NCI-H1417 treated with DMSO at 0.1 percent for 48 hours (cell line): ENCODE measurements at regions not wholly inside any gene's neighbourhood (a gene's known extent, or its start where the extent isn't known, plus 50 kb on each side); places are given as distances from the start of the nearest gene placed in this dataset.
"Not testable (repeated sequence)": the region's sequence is repeated elsewhere in the genome, so short reads cannot be mapped to it uniquely, and the experiment has no call there.

Experiments used
- DNase-seq: peaks from one replicate; lab custom pipeline; 2025; lab: John Stamatoyannopoulos, UW

DNA sequence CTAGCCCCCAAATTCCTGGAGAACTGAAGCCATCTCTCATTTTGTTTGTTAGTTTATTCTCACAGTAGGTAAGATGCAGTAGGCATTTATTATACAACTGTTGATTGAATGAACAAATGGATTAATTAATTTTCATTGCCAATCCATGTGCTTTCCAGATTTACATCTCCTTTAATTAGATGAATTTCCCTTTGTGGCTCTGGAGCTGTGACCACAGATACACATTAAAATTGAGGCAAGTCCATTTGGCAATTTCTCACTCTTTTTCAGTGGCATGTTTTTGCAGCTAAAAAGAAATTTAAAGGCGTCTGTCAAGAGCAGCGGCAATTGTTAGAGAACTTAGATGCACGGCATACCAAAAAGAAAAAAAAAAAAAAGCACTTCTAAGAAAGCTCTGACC lies 635.4 kb upstream of the SOX9 start:
- no peak for DNase-seq

GRCh38 chr17:71486261-71486660 lies 634.6 kb upstream of the SOX9 start:
- DNase-seq, result no peak

- no peak for DNase-seq
Measured at GRCh38 chr17:71488851-71489250, 632.0 kb upstream of the SOX9 start.

GRCh38 chr17:71494062-71494855 lies 626.6 kb upstream of the SOX9 start:
- no peak for DNase-seq

DNA sequence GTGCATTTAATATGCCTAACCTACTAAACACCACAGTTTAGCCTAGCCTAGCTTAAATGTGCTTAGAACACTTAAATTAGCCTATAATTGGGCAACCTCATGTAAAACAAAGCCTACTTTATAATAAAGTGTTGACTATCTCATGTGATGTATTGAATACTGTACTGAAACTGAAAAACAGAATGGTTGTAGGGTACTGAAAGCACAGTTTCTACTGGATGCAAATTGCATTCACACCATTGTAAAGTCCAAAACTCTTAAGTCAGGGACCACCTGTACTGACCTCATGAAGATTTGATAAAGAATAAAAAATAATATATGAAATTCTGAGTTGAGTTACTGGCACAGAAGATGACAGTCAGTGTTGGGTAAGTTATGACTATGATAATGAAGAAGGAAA lies 625.4 kb upstream of the SOX9 start:
- no peak for DNase-seq

- DNase-seq, result no peak
Measured at GRCh38 chr17:71496552-71496951, 624.3 kb upstream of the SOX9 start.

DNA sequence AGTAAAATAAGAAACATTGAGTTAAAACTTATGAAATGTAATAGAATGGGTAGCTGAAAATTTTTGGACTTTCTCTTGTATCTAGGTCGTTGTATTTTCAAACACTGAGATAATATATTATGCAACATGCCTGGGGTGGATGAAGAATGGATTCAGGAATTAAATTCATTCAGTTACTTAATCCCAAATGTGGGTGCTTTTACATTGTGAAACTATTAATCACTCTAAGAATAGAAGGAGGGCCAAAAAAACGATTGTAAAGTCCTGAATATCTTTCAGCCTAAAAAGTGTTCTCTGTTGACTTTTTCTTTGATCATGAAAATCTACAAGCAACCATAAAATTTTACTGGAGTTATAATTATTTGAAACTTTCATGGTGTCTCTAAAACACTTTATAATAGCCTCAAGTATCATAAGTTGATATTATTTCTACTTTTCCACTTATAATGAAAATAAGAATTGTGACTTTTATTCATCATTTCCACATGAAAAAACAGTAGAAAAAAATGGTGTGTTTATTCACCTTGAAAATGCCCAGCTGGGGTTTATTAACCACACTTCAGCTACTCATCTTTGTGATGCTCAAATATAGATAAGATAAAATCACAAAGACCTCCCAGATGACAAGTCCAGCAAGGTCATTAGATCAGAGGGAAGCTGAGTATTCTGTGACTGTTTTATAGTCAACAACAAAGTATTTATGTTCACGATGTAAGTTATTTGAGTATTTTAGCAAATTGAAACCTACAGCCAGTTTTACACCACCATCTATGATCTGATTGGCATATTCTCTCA lies 619.9 kb upstream of the SOX9 start:
- DNase-seq, result no peak

- no peak for DNase-seq
Measured at GRCh38 chr17:71501711-71502110, 619.1 kb upstream of the SOX9 start.

- no peak for DNase-seq
Measured at GRCh38 chr17:71502443-71502842, 618.4 kb upstream of the SOX9 start.

DNA sequence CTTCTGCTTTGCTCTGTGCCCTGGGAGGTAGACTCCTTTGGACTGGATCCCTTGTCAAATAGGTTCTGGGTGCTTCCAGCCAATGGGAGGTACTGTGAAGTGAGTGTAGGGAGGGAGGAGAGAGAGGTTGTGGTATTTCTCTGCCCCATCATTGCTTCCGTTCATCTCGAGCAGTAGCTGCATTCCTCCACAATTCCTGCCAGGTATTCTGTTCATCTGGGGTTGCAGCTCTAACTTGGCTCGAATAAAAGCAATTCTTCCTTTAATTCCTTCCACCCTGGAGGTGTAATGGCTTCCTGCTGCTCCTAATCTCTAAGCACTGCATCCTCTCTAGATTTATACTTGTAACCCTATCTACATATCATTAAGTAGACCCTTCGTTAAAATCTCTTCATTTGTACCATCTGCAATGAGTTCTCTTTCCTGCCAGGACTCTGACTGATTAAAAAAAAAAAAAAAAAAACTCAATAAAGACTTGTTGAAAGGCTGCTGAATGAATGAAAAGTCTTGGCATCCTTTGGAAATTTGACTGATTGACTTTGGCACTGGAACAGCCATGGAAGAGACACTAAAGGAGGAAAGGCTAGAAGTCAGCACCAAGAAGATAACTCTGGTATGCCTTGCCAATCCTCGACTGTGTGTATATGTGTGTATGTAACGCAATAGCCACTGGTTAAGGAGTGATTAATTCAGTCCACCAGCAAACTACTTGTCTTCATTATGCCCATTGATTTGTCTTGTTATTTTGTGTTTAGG lies 616.9 kb upstream of the SOX9 start:
- no peak for DNase-seq

DNA sequence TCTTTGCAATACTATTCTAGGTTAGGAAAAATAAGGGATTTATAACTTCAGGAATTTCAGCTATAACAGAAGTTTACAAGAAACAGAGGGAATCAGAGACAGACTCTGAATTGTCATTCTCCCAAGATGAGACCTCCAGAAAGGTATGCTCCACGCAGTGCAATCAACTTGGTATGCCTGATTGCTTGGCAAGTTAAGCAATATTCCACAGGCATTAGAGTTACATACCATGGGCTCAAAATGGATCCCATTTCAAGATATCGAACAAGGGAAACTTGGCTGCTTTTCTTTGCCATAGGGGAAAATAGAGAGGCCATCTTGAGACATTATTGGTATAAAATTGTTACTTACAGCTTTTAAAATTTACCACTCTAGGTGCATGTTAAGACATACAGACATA lies 615.6 kb upstream of the SOX9 start:
- no peak for DNase-seq

GRCh38 chr17:71505981-71506380 lies 614.8 kb upstream of the SOX9 start:
- no peak for DNase-seq

GRCh38 chr17:71511266-71511995 lies 609.4 kb upstream of the SOX9 start:
- no peak for DNase-seq

DNA sequence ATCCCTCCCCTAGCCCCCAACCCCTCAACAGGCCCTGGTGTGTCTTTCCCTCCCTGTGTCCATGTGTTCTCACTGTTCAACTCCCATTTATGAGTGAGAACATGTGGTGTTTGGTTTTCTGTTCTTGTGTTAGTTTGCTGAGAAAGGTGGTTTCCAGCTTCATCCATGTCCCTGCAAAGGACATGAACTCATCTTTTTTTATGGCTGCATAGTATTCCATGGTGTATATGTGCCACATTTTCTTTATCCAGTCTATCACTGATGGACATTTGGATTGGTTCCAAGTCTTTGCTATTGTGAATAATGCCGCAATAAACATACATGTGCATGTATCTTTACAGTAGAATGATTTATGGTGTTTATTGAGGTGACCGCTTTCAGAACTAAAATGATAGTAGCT lies 607.1 kb upstream of the SOX9 start:
- DNase-seq, result not testable (repeated sequence)

DNA sequence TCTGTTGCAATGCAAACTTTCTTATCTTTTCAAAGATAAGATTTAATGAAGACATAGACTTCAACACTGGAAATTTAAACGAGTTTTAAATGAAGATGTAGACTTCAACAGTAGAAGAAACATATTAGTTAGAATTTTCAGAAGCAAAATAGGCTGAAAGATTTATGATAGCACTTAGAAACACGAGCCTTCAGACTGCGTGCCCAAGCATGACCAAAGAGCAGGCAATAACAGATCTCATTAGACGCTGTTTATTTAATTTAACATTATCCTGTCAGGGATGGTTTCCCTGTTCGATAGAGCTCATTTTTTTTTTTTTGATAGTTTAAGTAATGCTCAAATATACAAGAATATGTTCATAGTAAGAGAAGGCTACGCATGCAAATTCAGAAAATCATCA lies 604.7 kb upstream of the SOX9 start:
- peak; percentile 15 for DNase-seq

DNA sequence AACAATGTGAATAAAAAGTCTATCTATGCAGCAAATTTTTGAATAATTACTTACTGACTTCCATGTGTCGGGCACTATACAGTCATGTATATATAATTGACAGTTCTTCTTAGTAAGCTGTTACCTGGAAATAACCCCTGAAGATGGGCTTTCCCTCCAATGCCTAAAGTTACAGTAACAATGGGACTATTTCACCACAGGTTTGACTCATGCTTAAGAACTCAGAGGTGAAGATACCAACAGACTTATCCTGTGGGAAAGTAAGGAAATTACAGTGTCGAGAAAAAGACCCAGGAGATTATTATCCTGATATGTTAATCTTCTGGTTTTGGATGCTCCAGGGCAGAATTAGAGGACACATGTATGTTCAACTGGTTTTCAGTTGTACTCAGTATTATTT lies 601.5 kb upstream of the SOX9 start:
- no peak for DNase-seq

DNA sequence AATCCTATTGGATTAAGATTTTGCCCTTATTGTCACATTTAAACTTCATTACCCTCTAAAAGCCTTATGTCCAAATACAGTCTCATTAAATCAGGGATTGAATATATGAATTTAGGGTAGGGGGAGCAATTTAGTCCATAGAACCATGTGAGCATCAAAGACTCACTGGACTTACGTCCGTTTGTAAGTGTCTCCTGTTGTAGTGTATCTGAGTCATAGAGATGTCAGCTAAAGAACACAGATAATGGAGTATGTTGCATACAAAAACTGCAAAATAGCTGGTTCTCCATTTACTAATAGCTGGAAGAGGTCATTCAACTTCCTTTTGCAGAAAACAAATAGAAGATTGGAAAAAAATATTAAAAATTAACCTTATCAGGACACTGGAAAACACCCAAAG lies 599.1 kb upstream of the SOX9 start:
- no peak for DNase-seq

- DNase-seq, result no peak
Measured at GRCh38 chr17:71522383-71522782, 598.4 kb upstream of the SOX9 start.

DNA sequence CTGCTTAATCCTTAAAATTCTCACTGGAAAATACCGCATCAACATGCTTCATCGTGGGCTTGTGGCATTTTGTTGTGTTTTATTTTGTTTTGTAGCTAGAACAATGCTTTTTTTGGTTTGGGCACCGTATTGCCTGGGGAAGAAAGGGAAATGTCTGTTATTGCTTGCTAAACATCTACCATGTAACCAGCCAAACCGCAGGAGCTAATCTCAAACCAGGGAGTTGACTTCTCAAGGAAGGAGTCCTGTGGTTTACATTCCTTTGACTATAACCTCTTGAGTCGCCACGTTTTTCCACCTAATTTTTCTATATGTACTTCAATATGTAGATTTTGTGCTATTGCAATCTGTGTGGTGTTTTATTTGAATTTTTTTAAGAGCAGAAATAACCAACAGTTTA lies 593.5 kb upstream of the SOX9 start:
- DNase-seq, result no peak

DNA sequence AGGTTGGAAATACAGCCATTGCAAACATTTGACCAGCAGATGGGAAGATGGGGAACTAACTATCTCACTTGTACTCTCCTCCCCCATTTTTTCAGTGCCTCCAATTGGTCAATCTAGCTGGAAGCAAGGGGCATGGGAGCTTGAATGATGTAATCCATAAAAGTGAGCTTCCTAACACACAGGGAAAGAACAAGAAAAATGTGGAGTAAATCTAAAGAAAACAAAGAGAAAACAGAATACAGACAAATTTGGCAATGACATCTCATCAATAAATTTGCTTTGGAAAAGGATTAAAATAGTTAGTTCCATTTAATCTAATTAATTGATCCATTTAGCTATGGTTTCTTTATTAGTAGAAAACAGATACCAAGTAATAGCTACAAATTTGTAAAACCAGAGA lies 592.6 kb upstream of the SOX9 start:
- DNase-seq, result no peak

DNA sequence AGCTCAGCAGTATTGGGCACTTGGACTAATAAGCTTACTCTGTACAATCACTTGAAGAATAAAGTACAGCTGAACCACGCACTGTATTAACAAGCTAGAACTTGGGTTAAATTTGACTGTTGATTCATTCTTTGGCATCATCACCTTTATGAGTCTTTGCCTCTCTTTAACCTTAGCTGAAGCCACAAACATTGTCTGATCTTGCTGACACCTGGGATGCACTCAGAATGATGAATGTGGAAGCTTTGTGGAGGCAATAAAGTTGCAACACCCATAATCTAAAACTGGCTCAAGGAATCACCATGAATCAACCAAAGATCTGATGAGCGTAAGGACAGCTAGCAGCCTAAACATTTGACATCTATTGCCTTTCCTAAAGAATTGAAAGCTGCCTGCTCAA lies 590.6 kb upstream of the SOX9 start:
- DNase-seq, result no peak

DNA sequence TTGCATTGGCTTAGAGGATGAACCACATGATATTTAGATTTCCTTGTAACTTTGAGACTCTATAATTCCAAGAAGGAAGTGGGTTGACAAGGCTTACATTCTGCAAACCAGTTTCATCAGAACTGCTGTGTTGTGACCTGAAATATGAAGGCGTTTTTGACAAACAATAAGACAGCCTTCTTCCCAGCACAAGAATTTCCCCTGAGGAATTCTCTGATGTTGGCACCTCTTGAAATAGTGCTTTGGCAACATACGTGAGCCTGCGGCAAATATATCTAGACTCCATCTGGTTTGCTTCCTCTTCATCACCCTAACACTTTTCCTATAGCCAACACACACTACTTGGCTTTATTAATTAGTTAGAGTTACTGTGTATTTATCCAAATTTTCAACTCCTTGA lies 585.5 kb upstream of the SOX9 start:
- DNase-seq, result no peak
